ENCODE measurements at regions not wholly inside any gene's neighbourhood (a gene's known extent, or its start where the extent isn't known, plus 50 kb on each side); places are given as distances from the start of the nearest gene placed in this dataset.

DNA sequence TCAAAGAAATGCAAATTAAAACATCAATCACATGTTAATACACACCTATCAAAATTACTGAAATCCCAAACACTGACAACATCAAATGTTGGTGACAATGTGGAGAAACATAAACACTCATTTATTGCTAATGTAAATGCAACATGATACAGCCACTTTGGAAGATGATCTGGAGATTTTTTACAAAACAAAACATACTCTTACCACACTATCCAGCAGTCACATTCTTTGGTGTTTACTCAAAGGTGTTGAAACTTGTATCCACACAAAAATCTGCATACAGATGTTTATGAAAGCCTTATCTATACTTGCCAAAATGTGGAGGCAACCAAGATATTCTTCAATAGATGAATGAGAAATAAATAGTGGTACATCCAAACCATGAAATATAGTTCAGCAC is 1219.5 kb upstream of the PCDH20 start:
- TF ChIP-seq, protein P1, sequence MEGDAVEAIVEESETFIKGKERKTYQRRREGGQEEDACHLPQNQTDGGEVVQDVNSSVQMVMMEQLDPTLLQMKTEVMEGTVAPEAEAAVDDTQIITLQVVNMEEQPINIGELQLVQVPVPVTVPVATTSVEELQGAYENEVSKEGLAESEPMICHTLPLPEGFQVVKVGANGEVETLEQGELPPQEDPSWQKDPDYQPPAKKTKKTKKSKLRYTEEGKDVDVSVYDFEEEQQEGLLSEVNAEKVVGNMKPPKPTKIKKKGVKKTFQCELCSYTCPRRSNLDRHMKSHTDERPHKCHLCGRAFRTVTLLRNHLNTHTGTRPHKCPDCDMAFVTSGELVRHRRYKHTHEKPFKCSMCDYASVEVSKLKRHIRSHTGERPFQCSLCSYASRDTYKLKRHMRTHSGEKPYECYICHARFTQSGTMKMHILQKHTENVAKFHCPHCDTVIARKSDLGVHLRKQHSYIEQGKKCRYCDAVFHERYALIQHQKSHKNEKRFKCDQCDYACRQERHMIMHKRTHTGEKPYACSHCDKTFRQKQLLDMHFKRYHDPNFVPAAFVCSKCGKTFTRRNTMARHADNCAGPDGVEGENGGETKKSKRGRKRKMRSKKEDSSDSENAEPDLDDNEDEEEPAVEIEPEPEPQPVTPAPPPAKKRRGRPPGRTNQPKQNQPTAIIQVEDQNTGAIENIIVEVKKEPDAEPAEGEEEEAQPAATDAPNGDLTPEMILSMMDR (IDR thresholded peaks at IDR 0.05; ENCODE audit: insufficient read depth, low read depth, low read length, missing control alignments): no peak
- no peak for DNase-seq (ENCODE audit: low read depth)
- no peak overlapping the region for H3K4me3 ChIP-seq (ENCODE audit: low read depth, low read length)

DNA sequence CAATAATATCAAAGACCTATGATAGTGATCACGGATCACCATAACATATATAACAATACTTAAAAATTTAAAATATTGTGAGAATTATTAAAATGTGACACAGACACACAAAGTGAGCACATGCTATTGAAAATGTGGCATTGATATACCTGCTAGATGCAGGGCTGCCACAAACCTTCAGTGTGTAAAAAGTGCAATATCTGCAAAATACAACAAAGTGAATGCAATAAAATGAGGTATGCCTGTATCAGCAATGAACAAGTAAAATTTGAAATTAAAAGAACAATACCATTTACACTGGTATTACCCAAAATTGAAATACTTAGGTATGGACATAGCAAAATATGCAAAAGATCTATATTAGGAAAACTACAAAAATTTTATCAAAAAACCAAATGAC is 1217.8 kb upstream of the PCDH20 start:
- no peak overlapping the region for H3K4me3 ChIP-seq (ENCODE audit: low read depth, low read length)
- TF ChIP-seq, protein P1 (IDR thresholded peaks at IDR 0.05; ENCODE audit: insufficient read depth, low read depth, low read length, missing control alignments): no peak
- no peak for DNase-seq (ENCODE audit: low read depth)

DNA sequence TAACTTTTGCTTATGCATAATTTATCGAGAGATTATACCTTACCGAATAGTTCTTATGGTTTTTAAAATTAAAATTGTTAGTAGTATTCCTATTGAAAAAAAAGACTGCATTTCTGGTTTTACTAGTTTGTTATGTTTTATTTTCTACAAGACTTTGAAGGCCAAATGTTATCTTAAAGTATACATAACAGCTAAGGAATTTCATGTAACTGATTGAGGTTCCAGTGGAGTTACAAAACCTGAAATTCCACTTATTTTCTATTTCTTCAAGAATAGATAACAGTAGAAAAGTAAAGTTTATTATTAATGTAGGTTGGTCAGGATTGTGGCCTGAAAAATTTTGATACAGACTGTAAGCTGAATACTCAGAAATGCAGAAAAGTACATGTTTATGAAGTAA is 1216.0 kb upstream of the PCDH20 start:
- DNase-seq (ENCODE audit: low read depth): no peak
- TF ChIP-seq, protein P1 (IDR thresholded peaks at IDR 0.05; ENCODE audit: insufficient read depth, low read depth, low read length, missing control alignments): no peak
- H3K4me3 ChIP-seq (ENCODE audit: low read depth, low read length): no peak overlapping the region

DNA sequence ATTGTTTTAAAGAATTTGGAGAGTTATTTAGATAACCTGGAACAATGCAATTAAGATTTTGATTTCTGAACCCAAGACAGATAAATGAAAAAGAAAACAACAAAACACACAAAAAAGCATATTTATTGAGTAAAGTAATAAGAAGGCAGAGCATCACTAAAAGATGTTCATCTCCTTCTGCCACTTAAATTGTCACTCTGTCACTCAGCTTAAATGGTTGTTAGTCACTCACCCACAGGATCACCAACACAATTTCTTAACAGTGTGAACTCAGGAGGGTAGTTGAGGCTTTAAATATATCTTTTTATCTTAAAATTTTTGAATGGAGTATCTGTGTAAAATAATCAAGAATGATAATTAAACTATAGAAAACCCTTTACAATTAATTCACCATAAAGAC is 1215.5 kb upstream of the PCDH20 start:
- no peak for DNase-seq (ENCODE audit: low read depth)
- TF ChIP-seq, protein P1 (IDR thresholded peaks at IDR 0.05; ENCODE audit: insufficient read depth, low read depth, low read length, missing control alignments): no peak

DNA sequence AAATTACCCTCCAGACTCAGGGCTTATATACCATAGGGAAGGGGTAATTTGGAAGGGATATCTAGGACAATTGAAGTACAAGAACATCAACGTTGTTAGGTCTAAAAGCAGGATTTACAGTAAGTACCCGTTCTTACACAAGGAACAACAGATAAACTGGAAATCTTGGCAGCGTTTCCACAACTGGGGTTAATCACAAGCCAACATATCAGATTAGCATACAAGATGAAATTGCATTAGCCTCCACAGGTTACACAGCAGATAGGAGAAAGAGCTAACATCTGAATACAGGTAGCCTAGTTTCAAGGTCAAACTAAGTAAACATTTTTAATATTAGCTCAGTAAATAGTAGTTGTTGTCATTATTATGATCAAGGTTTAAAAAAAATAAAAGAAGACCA is 1214.0 kb upstream of the PCDH20 start:
- TF ChIP-seq, protein P1 (IDR thresholded peaks at IDR 0.05; ENCODE audit: insufficient read depth, low read depth, low read length, missing control alignments): no peak
- no peak for DNase-seq (ENCODE audit: low read depth)
- H3K4me3 ChIP-seq (ENCODE audit: low read depth, low read length): no peak overlapping the region

More for the DNA sequence above, 1215.5 kb upstream of the PCDH20 start:
- no peak overlapping the region for H3K4me3 ChIP-seq (ENCODE audit: low read depth, low read length)

DNA sequence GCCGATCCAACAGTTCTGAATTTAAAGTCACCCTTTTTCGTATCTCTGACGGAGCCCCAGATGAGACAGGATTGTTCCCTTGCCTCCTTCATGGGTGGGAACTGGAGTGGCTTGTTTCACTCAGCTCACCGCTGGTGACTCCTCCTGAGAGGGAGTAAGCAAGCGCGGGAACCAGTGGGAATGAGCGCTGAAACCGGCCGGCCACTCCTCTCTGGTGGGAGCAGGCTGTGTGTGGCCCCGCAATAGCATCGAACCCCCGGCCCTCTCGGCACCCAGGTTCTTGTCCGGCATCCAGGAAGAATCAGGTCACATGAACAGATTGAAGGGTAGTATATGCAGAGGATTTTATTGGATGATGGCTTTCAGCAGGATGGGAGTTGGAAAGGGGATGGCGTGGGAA is 1211.6 kb upstream of the PCDH20 start:
- H3K4me3 ChIP-seq (ENCODE audit: low read depth, low read length): no peak overlapping the region
- no peak for DNase-seq (ENCODE audit: low read depth)
- TF ChIP-seq, protein P1 (IDR thresholded peaks at IDR 0.05; ENCODE audit: insufficient read depth, low read depth, low read length, missing control alignments): no peak

DNA sequence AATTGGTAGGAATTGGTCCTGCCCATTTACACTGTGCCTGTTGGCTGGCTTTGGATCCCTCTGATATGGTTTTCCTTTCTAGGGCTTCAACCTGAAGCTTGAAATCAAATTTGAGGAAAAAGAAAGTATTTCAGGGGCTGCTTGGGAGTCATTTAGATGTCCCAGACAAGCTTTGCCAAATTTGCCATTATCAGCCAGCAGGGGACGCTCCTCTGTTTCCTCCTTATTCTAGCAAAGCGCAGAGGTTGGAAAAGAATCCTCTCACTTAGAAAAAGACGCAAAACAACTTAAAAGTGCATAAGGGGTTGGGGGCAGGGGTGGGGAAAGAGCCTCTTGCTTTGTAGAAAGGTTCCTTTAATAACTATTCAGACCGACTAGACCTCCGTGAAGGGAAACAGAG is 1211.1 kb upstream of the PCDH20 start:
- TF ChIP-seq, protein P1 (IDR thresholded peaks at IDR 0.05; ENCODE audit: insufficient read depth, low read depth, low read length, missing control alignments): peak; percentile 45
- peak; percentile 27 for DNase-seq (ENCODE audit: low read depth)

More for the DNA sequence above, 1211.1 kb upstream of the PCDH20 start:
- no peak overlapping the region for H3K4me3 ChIP-seq (ENCODE audit: low read depth, low read length)
